AG08396 (cell line): ENCODE measurements at regions not wholly inside any gene's neighbourhood (a gene's known extent, or its start where the extent isn't known, plus 50 kb on each side); places are given as distances from the start of the nearest gene placed in this dataset.

ENCODE experiments used
- DNase-seq: peaks from one replicate; pipeline ENCODE4 v3.0.0; 2012; ENCODE audit warnings: low spot score, mixed read lengths

DNA sequence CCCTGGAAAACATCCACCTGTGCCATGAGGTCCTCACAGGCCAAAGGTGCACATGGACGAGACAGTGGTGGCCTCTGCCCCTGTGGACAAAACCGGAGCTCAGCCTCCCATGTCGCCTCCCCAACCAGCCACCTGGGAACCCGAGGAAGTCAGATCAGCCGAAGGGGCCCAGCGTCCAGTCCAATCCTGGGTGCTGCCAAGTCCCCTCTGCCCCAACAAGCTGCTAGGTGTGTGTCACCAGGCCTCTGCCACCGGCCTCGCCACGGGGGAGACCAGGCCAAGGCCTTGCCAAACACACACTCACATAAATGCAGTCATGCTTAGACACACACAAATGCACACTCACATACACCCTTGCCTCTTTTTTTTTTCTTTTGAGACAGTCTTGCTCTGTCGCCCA is 167.8 kb downstream of the RBFOX3 start:
- DNase-seq = no peak

DNA sequence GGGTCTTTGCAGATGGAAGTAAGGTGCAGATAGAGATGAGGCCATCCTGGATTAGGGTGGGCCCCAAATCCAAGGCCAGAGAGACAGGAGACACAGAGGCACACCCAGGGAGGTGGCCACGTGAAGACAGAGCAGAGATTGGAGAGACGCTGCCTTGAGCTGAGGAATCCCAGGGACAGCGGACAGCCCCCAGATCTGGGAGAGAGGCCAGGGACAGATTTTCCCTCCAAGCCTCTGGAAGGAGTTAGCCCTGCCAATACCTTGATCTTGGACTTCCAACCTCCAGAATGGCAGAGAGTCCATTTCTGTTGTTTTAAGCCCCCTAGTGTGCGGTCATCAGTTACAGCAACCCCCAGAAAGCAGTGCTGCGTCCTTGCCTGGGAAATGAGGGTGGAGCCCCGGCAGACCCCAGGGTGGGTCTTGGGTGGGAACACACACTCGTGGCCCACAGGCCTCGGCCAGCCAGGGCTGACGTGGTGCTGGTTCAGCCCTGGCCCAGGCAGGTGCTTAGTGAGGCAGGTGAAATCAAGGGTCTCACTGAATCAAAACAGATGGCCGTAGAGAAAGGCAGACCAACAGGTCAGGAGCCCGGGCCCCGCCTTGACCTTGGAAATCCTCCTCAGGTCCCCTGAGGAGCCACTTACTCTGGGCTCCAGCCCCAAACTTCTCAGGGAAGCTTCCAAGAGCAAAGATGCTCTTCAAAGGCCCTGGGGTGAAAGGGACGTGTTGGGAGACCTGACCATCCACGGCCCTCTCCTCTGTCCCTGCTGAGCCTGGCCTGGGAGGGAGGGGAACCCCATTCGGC is 169.3 kb downstream of the RBFOX3 start:
- no peak for DNase-seq

DNA sequence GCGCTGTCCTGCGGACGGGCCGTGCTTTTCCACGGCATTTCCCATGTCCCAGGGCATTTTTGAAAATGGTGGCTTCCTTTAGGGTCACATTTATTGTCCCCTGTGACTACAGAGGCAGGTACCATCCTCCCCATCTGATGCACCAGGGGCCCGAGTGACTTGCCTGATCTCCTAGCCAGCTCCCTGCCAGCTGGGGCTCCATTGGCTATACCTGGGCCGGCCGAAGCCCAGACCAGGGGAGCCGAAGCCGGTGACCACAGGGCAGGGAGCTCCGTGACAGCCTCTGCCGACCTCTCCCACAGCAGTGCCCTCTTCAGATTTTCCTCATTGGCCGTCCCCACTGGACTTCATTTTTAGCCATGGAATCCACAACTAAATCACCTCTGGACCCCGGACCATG is 170.6 kb downstream of the RBFOX3 start:
- no peak for DNase-seq

DNA sequence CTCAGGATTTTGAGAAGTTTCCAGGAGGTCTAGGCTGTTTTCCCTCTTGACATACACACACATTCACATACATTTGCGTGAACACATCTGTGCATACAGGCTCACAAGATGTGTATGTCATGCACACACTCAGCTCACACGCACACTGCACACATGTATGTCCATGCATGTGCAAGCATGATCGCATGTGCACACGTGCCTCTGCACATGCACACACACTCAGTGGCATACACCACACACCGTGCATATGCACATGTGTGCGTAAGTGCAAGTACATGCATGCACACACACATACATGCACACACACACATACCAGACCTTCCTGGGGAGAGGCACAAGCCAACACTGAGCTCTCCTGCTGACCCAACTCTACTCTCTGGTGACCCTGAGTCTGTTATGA is 171.4 kb downstream of the RBFOX3 start:
- DNase-seq = no peak

DNA sequence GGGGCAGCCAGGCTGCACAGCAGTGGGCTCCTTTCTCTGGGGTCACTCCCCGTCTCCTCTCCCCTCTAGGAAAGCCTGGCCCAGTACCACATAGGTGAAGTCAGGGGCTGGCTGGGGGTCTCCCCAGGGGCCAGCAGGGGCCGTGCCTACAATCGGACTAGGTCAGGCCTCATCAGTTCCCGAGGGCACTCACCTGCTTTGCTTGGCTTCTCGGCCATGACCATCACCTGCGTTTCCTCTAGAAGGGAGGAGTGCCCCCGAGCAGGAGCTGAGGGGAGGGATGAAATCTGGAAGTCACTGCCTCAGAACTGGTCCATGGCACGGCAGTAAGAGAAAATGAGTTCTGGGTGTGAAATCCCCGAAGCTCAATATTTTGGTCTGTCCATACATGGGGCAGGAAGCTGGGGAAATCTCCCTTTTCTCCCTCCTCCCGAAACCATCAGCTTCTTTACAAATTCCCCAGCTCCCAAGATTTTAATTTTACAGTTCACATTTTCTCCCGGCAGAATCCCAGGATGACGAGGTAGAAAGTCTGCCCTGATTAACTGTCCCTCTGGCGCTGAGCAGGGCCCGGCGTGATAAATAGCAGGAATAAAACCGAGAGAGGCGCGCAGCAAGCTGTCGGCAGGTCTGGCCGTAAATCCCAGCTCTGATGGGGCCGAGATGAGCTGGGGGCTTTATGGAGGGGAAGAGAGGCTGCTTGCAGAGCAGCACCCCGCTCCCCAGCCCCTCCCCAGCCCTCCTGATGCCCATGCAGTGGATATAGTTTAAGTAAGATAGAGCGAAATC is 172.1 kb downstream of the RBFOX3 start:
- no peak for DNase-seq

DNA sequence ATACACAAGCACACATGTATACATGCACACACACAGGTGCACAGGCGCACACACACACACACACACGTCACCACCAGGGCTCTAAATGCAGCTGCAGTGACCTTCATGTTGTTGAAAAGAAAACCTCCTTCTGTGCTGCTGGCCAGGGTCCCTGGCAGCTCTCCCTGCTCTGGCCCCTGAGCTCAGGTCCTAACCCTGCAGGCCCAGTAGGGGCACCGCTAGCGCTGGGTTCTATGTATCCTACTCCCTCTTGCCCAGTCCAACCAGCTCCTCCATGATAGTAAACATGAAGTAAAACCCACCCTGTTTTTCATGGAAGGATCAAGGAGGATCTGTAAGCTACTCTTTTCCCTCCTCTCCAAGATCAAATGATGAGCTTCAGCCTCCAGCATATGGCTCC is 172.8 kb downstream of the RBFOX3 start:
- no peak for DNase-seq

DNA sequence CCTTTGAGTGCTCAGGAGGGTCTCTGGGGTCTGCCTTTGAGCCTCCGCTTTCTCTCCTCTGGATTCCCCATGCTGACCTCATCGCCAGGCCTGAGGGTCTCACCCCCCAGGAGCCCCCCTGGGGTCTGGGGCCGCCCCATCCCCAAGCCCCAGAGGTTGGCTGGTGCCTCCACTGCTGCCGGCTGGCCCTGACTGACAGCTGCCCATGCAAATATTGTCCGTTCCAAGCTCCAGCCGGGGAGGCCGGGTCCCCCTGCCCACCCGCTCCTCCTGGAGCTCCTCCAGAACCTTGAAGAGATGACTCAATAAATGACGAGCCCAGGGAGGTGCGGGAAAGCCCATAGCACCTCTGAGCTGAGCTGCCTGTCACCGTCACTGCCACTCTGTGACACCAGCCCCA is 173.8 kb downstream of the RBFOX3 start:
- no peak for DNase-seq

DNA sequence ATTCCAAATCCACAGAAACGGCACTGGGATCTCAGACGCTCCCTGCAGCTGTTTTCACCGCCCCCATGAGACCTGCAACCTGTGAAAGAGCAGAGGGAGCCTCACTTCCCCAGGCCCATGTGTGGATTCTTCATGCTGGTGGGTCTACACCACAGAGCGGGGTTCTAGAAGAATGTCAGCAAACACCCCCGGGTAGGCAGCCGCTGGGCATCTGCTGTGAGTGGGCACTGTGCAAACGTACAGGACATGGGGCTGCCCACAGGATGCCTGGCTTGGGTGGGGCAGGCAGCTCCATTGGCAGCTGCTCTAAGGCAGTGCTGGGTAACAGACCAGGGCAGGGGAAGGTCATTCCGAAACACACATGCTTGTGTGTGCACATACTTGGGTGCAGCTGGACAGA is 174.9 kb downstream of the RBFOX3 start:
- DNase-seq = no peak

GRCh38 chr17:79435296-79435695 is 175.6 kb downstream of the RBFOX3 start:
- no peak for DNase-seq

- DNase-seq = no peak
Observed at GRCh38 chr17:79434215-79434614, 176.6 kb downstream of the RBFOX3 start.

DNA sequence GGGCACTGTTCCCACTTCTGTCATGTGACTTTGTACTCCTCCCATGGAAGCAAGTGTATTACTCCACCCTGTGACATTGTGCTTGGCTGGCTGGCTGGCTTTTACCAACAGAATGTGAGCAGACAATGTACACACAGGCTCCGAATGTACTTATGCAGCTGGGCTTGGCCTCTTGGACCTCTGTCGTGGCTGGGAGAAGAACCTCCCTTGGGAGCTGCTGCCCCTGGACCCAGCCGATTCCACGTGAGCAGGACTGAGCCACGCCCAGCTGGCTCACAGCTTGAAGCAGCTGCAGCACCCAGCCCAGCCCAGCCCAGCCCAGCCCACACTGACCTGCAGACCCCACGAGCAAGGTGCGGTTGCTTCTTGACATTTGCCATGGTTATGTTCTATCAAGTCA is 177.5 kb downstream of the RBFOX3 start:
- no peak for DNase-seq

GRCh38 chr17:79431175-79431574 is 179.7 kb downstream of the RBFOX3 start:
- no peak for DNase-seq

GRCh38 chr17:79429864-79430494 is 180.9 kb downstream of the RBFOX3 start:
- DNase-seq = no peak

DNA sequence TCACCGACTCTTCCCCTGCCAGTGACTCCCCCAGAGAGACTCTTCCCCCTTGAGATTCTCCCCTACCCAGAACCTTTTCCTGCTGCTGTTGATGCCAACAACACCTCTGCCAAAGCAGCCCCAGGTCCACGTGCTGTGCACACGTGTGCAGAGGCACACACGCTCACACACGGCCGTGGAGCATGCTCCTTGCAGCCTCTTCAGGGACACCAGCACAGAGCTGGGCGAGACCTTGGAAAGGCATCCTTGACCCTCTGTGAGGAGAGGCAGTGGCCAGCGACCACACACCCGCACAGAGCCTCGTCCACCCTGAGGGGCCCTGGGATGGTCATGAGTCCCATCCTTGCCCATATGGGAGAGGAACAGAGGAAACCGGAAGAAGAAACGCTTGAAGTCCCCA is 181.9 kb downstream of the RBFOX3 start:
- no peak for DNase-seq

DNA sequence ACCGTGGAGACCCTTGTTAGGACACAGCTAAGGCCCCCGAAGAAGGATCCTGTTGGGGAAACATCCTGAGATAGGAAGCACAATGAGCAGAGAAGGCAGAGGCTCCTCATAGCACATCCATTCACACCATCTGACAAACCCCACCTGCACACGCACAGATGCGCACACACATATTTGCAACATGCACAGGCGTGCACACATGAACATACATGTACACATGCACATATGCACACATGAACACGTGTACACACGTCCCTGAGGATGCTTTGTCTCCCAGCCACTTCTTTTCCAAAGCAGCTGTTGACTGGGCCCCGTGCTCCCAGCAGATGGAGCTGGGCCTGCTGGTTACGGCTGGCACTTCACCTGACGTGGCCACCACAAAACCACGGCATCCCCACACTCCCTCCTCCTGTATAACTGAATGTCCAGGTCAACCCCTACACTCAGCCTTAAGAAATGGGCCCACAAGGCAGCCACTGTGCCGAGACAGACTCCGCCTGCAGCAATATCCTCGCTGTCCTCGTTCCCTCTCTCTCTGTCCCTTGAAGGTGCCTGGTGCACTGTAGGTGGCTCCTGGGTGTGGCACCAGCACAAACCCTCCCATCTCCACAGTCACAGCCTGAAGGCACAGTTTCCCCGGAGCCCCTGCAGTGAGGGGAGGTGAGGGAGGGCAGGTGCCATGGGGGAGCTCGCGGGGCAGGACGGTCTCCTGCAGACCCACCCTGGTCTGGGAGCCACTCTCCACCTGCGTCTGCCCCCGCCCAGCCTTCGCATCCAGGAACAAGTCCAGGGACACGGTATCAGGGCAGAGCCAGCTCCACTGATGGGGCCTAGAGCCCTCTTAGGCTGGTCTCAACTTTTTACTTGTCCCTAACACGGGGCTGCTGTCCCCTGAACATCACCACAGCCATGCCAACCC is 183.0 kb downstream of the RBFOX3 start:
- no peak for DNase-seq

DNA sequence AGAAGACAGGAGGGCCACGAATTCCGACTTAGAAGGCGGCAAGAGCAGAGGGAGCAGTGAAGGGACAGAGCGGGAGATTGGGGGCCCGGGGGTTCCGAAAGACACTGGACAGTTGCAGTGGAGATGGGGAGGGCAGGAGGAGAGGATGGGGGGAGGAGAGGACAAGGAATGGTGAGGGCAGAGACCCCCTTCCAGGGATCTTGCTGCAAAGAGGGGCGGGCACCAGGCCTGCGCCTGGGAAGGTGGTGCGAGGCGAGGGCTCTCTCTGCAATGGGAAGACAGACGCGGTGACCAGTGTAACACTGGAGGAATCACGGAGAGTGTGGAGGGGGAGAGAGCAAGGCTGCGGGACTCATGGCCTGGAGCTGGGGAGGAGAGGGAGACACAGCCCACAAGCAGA is 185.2 kb downstream of the RBFOX3 start:
- no peak for DNase-seq

- no peak for DNase-seq
Observed at GRCh38 chr17:79424471-79425185, 186.2 kb downstream of the RBFOX3 start.

DNA sequence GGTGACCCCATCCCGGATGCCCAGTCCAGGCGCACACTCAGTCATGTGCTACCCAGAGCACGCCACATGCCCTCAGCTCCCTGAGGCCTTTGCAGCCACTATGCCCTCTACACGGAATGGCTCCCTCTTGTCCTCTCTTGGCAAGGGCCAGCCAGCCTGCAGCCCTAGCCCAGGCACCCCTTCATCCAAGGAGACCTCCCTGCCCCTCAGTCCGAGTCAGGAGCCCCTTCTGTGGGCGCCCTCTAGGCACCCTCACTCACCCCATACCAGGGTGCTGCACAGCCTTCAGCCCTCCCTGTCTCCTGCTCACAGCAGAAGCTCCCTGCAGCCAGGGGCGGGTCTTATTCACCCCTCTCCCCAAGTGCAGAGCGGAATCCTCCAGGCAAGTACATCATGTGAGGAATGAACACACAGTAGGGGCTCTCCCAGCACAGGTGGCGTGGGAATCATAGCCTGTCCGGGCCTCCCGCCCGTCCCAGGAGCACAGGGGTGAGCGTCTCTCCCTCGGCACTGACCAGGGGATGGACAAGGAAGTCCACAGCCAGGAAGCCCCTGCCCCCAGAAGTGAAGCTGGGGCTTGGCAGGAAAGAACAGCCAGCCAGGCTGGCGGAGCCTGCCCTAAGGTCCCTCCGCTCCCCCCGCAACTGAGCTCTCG is 186.9 kb downstream of the RBFOX3 start:
- no peak for DNase-seq

GRCh38 chr17:79422236-79422635 is 188.6 kb downstream of the RBFOX3 start:
- DNase-seq = no peak

- no peak for DNase-seq
Observed at GRCh38 chr17:79420318-79421243, 190.3 kb downstream of the RBFOX3 start.
